GM18508 (cell line): ENCODE measurements at regions not wholly inside any gene's neighbourhood (a gene's known extent, or its start where the extent isn't known, plus 50 kb on each side); places are given as distances from the start of the nearest gene placed in this dataset.
A peak's percentile ranks its signal among the peaks of the same experiment; 100 is the strongest.
"Not testable (repeated sequence)": the region's sequence is repeated elsewhere in the genome, so short reads cannot be mapped to it uniquely, and the experiment has no call there.

Source experiments
- ATAC-seq: cut with Tn5 transposase; IDR thresholded peaks from one replicate; pipeline ENCODE4 v1.9.1; 2021; ENCODE audit warnings: moderate number of reproducible peaks; ENCODE audit not compliant: insufficient read depth, unreplicated experiment

GRCh38 chr2:225837328-225837727, 437.8 kb downstream of the NYAP2 start:
- no peak for ATAC-seq

GRCh38 chr2:225824748-225825449, 425.4 kb downstream of the NYAP2 start:
- ATAC-seq, result no peak

DNA sequence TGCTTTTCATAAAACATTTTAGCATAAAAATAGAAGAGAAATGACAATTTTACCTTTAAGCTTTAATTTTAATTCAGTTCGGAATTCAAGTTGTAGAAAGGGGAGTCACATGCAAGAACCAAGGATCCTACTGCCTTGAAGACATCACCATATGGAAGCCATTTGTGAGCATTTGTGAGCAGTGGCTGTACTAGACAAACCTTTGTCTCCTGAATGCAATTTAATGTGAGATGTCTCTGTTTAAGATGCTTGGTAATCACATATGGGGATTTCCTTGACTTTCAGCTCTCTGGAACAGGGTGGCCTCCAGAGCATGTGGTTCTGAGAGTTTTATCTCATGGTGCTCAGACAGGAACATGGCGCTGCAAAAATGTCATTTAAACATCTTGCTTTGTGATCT, 421.8 kb downstream of the NYAP2 start:
- ATAC-seq, result no peak

- no peak for ATAC-seq
Observed at GRCh38 chr2:225820826-225821225, 421.3 kb downstream of the NYAP2 start.

- no peak for ATAC-seq
Observed at GRCh38 chr2:225814554-225814953, 415.0 kb downstream of the NYAP2 start.

DNA sequence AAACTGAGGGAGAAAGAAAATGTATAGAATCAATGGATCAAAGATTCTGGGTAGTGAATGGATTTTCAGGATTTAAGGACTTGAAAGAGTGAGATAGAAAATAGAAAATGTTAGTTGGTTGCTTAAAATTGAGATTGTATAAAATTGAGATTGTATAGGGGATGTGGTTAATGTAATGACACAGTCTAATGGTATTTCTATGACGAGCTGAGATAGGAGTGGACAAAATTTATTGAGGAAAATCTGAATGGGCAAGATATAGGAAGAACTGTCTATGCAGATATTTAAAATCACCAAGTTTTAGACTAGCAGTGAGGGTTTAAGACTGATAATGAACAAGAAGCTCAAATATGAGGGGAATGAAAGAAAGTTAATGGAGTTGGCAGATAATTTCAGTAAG, 406.6 kb downstream of the NYAP2 start:
- no peak for ATAC-seq

DNA sequence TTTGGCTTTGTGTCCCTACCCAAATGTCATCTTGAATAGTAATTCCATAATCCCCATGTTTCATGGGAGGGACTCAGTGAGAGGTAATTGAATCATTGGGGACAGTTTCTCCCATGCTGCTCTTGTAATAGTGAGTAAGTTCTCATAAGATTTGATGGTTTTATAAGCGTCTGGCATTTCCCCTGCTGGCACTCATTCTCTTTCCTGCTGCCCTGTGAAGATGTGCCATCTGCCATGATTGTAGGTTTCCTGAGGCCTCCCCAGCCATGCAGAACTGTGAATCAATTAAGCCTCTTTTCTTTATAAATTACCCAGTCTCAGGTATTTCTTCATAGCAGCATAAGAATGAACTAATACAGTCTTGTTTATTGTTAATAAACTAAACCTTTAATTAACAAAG, 402.6 kb downstream of the NYAP2 start:
- ATAC-seq, result not testable (repeated sequence)

DNA sequence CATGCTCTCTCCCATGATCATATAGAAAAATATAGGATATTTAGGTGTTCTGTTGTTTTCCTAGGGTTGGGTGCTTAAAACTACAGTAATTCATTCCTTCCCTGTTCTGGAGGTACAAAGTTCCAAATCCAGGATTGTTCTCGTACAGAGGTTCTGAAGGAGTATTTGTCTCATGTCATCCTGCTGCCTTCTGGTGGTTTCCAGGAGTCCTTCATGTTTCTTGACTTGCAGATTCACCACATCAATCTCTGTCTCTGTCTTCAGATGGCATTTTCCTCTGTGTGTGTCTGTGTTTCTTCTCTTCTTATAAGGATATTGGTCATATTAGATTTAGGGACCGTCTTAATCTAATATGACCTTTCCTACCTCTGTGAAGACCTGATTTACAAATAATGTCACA, 397.9 kb downstream of the NYAP2 start:
- no peak for ATAC-seq

DNA sequence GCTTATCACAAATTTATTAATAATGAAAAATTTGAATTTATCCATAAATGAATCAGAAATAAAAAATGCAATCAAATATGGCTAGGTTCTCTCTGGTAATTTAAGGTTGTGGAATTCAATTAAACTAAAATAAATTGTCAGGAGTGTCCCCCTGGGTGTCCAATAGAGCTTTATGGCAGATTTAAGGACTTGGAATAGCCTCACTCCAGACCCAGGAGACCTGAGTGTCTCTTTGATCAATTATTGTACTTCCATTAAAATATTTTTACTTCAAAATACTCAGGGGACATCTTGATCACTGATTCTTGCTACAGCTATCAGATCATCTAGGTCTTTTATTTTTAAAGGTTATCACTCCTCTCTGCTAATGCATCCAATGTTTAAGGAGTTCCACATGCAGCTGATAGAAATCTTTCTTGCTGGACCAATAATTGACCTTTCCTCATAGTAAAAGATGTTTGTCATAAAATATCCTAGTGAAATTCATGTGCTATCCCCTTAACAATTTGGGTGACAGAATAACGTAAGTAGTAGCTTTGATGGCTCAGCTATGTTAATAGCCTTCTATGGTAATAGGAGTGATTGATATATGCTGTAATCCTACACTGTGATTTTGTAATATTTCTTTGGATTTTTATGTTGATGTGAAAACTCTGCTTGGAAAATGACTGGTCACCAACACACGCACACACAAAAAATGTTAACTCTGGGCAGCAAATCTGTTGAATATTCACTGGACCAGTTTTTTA, 395.3 kb downstream of the NYAP2 start:
- ATAC-seq, result no peak

DNA sequence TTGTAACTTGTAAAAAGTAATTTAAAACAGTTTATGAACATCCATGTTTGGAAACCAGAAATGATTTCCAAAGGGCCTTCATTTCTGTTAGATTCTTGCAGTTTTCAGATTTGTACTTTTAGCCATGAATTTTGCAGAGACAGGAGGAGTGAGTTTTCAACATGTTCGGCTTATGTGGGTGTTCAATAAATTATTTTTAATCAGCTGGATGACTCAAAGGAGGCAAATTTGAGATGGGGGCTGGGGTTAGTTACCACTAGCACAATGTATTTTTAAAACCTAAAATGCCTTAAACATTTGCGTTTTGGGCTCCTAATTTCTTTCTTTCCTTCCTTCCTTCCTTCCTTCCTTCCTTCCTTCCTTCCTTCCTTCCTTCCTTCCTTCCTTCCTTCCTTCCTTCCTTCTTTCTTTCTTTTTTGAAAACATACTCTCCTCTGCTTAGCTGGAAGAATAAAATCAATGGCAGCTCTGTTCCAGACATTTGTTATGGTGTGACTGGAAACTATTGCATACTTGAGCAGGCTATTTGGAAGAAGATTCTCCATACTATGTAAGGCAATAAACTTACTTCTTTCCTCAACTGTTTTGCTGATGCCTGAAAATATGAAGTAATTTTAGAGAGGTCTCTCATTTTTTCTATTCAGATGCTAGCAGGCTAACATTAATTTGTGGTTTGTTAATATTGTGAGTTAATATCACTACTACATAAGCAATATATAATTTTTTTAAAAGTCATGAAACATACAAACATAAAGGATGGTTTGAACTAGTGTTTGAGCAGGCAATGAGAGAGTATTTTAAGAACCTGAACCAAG, 394.4 kb downstream of the NYAP2 start:
- no peak for ATAC-seq

GRCh38 chr2:225788571-225789094, 389.1 kb downstream of the NYAP2 start:
- no peak for ATAC-seq

DNA sequence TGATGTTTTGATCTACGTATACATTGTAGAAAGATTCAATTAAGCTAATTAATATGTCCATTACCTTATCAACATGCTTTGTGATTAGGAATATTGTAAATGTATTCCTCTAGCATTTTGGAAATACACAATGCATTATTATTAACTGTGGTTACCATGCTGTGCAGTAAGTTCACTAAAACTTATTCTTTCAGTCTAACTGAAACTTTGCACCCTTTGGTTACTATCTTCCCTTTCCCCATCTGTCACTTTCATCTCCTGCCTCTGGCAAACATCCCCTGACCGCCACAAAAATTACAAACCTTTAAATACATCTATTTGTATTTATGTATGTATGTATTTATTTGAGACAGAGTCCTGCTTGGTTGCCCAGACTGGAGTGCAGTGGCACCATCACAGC, 388.0 kb downstream of the NYAP2 start:
- no peak for ATAC-seq

DNA sequence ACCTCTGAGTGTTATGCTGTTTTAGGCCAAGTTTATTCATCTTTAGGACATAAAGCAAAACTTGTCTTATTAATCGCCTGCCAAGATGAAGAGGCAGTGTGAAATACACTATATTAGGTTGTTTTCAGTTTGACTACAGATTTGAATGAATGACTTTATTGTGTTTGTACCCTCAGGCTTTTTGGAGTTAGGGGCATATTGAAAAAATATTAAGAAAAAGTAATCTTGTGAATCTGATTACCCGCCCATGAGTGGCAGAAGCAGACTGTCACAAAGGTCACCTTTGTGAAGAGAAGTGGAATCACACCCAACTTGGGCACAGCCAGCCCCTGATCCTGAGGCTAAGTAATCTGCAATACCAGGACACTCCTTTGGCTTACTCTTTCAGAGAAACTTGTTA, 382.5 kb downstream of the NYAP2 start:
- ATAC-seq, result no peak

DNA sequence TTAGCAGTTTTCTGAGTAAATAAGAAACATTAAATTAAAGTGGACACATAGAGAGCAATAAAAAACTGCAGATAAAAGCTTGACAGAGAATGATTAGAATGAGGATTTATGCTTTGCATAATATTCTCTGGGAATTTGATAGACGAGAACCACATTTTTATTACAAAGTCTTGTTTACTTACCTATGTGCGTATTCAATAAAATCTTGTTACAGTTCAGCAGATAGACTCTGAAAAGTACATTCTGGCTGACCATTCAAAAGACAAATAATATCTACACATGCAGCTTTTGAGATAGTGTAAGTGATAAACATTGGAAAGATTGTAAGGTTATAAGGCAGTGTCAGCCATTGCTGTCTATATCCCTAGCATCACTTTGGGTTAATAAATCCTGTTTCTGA, 381.6 kb downstream of the NYAP2 start:
- ATAC-seq, result no peak

- no peak for ATAC-seq
Observed at GRCh38 chr2:225779829-225780228, 380.3 kb downstream of the NYAP2 start.

- no peak for ATAC-seq
Observed at GRCh38 chr2:225773148-225773547, 373.6 kb downstream of the NYAP2 start.

GRCh38 chr2:225771701-225772100, 372.2 kb downstream of the NYAP2 start:
- peak; percentile 45 for ATAC-seq

DNA sequence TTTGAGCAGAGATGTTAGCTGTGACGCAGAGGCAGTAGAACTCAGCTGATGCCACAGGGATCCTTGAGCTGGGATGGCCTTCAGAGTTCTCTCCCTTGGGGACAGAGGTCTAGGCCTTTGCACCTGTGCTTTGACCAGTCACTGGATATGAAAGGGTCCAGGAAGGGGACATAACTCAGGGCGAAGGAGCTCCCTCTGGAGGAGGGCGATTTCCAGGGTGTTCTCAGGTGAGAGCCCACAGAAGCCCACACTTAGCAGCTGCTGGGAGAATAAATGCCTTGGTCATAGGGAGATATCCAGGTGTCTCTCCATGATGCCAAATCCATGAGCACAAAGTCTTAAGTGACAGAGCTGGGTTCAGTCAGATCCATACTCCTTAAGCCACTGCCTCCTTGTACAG, 369.2 kb downstream of the NYAP2 start:
- no peak for ATAC-seq

DNA sequence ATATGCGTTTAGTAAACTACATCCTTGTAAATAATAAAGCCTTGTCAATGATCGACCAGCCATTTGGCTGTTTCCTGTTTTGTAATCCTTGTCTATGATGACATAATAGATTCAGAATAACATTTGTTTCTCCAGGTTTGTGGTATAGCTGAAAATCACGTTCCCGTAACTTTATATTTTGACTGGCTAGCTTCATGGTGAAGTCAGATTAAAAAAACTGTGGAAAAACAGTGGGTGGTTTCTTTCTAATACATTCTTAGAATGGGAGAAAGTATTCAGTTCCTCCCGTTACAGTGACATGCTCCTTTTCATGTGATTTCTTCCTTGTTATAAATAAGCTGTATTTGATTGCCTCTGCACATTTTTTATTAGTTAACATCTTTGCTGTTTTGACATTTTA, 366.9 kb downstream of the NYAP2 start:
- no peak for ATAC-seq

DNA sequence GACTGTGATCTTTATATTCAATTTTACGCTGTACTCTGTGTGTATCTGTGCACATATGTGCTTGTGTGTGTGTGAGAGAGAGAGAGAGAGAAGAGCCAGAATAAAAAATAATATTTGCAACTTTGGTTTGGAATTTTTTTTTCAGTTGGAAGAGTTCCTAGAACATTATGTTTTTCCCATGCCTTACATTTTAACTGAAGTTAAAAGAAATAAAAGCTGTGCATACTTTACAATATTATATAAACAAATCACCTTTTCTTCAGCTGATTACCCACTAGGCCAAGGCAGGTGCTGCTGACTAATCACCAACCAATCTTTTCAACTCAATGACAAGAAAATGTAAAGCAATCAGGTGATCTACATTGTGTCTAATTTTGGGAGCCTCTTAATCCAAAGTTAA, 366.3 kb downstream of the NYAP2 start:
- no peak for ATAC-seq

DNA sequence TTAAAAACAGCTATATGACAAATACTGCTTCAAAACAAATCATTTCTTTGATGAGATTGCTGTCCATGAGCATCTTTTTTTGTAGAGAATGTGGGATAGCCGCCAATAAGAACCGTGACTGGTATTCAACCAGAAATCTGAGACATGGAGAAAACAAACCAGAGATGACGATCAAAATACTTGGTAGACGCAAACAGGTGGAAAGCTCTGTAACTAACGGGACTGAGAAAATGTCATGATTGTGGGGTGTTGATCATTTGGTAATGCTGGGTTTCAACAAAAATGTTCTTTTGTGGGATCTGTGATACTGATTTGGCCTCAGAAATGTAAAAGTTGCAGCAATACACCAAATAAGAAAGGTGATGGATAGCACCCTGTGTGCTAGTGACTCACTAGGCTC, 364.8 kb downstream of the NYAP2 start:
- ATAC-seq, result no peak
